Pancreas (tissue), 10 donors: ENCODE measurements at regions not wholly inside any gene's neighbourhood (a gene's known extent, or its start where the extent isn't known, plus 50 kb on each side); places are given as distances from the start of the nearest gene placed in this dataset.

ENCODE experiments used
- ATAC-seq, 4 donors: fragments of 200-7000 bp; cut with Tn5 transposase; one replicate each; pipeline versions ENCODE4 v1.8.0 to v1.9.1; 2020; ENCODE audit warnings: mild to moderate bottlenecking in 4 of 4, moderate library complexity in 4 of 4
- DNase-seq, 6 donors: peaks; one replicate each; pipeline ENCODE4 v3.0.0-alpha.2; 2020
- FAIRE-seq: peaks from 2 replicates; lab custom pipeline; 2012; peaks lifted over from hg19 to GRCh38; lab: Jason Lieb, UNC
- H3K27ac ChIP-seq, 4 donors: fragments of 200-600 bp; sonication (generic); 1 replicate in 3 of 4; 2 replicates in 1 of 4; pipeline versions ENCODE4 v1.5.0 to v1.8.0; 2020
- H3K27me3 ChIP-seq, 4 donors: fragments of 200-600 bp; one replicate each; pipeline ENCODE4 v1.8.0; 2021
- H3K36me3 ChIP-seq, 3 donors: fragments of 200-600 bp; sonication (generic) in 1 of 3; one replicate each; pipeline versions ENCODE4 v1.5.0 to v1.8.0; 2020 to 2021
- H3K4me1 ChIP-seq, 3 donors: fragments of 200-600 bp; one replicate each; pipeline ENCODE4 v1.8.0; 2021
- H3K4me3 ChIP-seq, 4 donors: fragments of 200-600 bp; sonication (generic) in 2 of 4; one replicate each; pipeline versions ENCODE4 v1.5.0 to v1.8.0; 2020 to 2021
- H3K9me3 ChIP-seq, 4 donors: fragments of 200-600 bp; one replicate each; pipeline ENCODE4 v1.8.0; 2021
- CTCF ChIP-seq, 4 donors: fragments of 200-600 bp; sonication (generic) in 3 of 4; IDR thresholded peaks; one replicate each; pipeline versions ENCODE4 v1.5.0 to v1.8.0; 2021; ENCODE audit warnings: antibody characterized with exemption in 4 of 4
- WGBS, 2 donors: extraction: QIAGEN DNeasy Blood & Tissue Kit; methylation state at CpG; one replicate each; pipeline ENCODE4 v1.1.7; 2013; 5-methylcytosine and 5-hydroxymethylcytosine counted together
- intact Hi-C, 3 donors: fragments of 100-400 bp; cut with DNase I; formaldehyde crosslinking; loops; one replicate each; pipeline versions ENCODE4 v1.11.1 to v1.14.2; 2022
- donor health status: healthy with polysubstance abuse.
- donor health status: DM: no; HTN: no; CAD: no; lungs with moderate emphysema.
- donor health status: DM: no; HTN: no; CAD: no.
- donor health status: control.
- donor health status: control.
- donor health status: Bipolar disorder and iron deficiency.
- donor health status: DM: yes; HTN: yes; CAD: no.
- donor health status: DM: no; HTN: no; CAD: no.
- donor health status: DM: no; HTN: no; CAD: no.
- donor health status: DM: yes; HTN: yes; CAD: no.

GRCh38 chr10:44201011-44201410, 183.9 kb downstream of the CXCL12 start:
- FAIRE-seq (no peak), DNase-seq (no peak), ATAC-seq (no peak)
- no peaks in the 10 kb centered on the region for H3K36me3 ChIP-seq
- peaks cover 0 to 2% (median 0%) of the 10 kb centered on the region in 3 donors for H3K4me1 ChIP-seq
- H3K27ac ChIP-seq: no peak overlapping the region
- no peaks in the 10 kb centered on the region for H3K9me3 ChIP-seq
- WGBS, 2 donors: 90 to 91% methylated on average over 6 of the region's 6 CpGs
- no peak for TF ChIP-seq CTCF (IDR thresholded peaks at IDR 0.05)
- intact Hi-C loops: no loop called here
- no peak overlapping the region for H3K4me3 ChIP-seq
- H3K27me3 ChIP-seq: no peaks in the 10 kb centered on the region

- no peak overlapping the region for H3K4me3 ChIP-seq
- DNase-seq (no peak), FAIRE-seq (no peak), ATAC-seq (no peak)
- no peaks in the 10 kb centered on the region for H3K27me3 ChIP-seq
- WGBS, 2 donors: 87 to 96% methylated on average over 12 of the region's 12 CpGs
- no peaks in the 10 kb centered on the region for H3K36me3 ChIP-seq
- H3K4me1 ChIP-seq: peaks cover 0 to 11% (median 0%) of the 10 kb centered on the region in 3 donors
- intact Hi-C loops: no loop called here
- no peaks in the 10 kb centered on the region for H3K9me3 ChIP-seq
- no peak overlapping the region for H3K27ac ChIP-seq
- TF ChIP-seq CTCF (IDR thresholded peaks at IDR 0.05): no peak
These were observed 184.8 kb downstream of the CXCL12 start for GRCh38 chr10:44199991-44200655.

GRCh38 chr10:44199267-44199666, 185.6 kb downstream of the CXCL12 start:
- FAIRE-seq (no peak), DNase-seq (no peak), ATAC-seq (no peak)
- no peak overlapping the region for H3K27ac ChIP-seq
- H3K4me3 ChIP-seq: no peak overlapping the region
- no peak for TF ChIP-seq CTCF (IDR thresholded peaks at IDR 0.05)
- H3K27me3 ChIP-seq: no peaks in the 10 kb centered on the region
- peaks cover 0 to 14% (median 0%) of the 10 kb centered on the region in 3 donors for H3K4me1 ChIP-seq
- intact Hi-C loops: no loop called here
- no peaks in the 10 kb centered on the region for H3K36me3 ChIP-seq
- 62 to 97% methylated on average over 3 of the region's 3 CpGs for WGBS, 2 donors
- no peaks in the 10 kb centered on the region for H3K9me3 ChIP-seq

GRCh38 chr10:44198780-44199097, 186.2 kb downstream of the CXCL12 start:
- FAIRE-seq (no peak), DNase-seq (no peak), ATAC-seq (no peak)
- intact Hi-C loops: no loop called here
- WGBS, 2 donors: 87 to 88% methylated on average over 4 of the region's 4 CpGs
- TF ChIP-seq CTCF (IDR thresholded peaks at IDR 0.05): no peak
- H3K36me3 ChIP-seq: no peaks in the 10 kb centered on the region
- no peaks in the 10 kb centered on the region for H3K27me3 ChIP-seq
- H3K27ac ChIP-seq: no peak overlapping the region
- no peaks in the 10 kb centered on the region for H3K9me3 ChIP-seq
- H3K4me3 ChIP-seq: no peak overlapping the region
- H3K4me1 ChIP-seq: peaks cover 0 to 14% (median 0%) of the 10 kb centered on the region in 3 donors

- H3K4me3 ChIP-seq: no peak overlapping the region
- H3K27ac ChIP-seq: no peak overlapping the region
- FAIRE-seq (no peak), DNase-seq (no peak), ATAC-seq (no peak)
- TF ChIP-seq CTCF (IDR thresholded peaks at IDR 0.05): no peak
- no peaks in the 10 kb centered on the region for H3K9me3 ChIP-seq
- 84 to 91% methylated on average over 4 of the region's 4 CpGs for WGBS, 2 donors
- intact Hi-C loops: no loop called here
- no peaks in the 10 kb centered on the region for H3K36me3 ChIP-seq
- no peaks in the 10 kb centered on the region for H3K27me3 ChIP-seq
- peaks cover 0 to 14% (median 0%) of the 10 kb centered on the region in 3 donors for H3K4me1 ChIP-seq
These were observed 186.7 kb downstream of the CXCL12 start for GRCh38 chr10:44198096-44198779.
